Vagina (tissue), 2 donors: ENCODE measurements at regions not wholly inside any gene's neighbourhood (a gene's known extent, or its start where the extent isn't known, plus 50 kb on each side); places are given as distances from the start of the nearest gene placed in this dataset.

Source experiments
- CTCF ChIP-seq, 3 experiments: fragments of 450-650 bp in 2 of 3; fragments of 200-600 bp in 1 of 3; sonication (generic) in 1 of 3; IDR thresholded peaks; one replicate each; pipeline ENCODE4 v1.5.1; 2017 to 2019; ENCODE audit warnings: antibody characterized with exemption in 3 of 3, mild to moderate bottlenecking in 2 of 3, moderate library complexity in 2 of 3
- POLR2A ChIP-seq, 2 donors: fragments of 450-650 bp; IDR thresholded peaks; one replicate each; pipeline ENCODE4 v1.6.1; 2017; ENCODE audit warnings: antibody characterized with exemption in 2 of 2, mild to moderate bottlenecking in 2 of 2, moderate library complexity in 2 of 2
- POLR2AphosphoS5 ChIP-seq, 2 donors: sonication (generic); formaldehyde crosslinking; IDR thresholded peaks; one replicate each; pipeline ENCODE4 v1.9.0; 2017; ENCODE audit warnings: antibody characterized with exemption in 2 of 2, mild to moderate bottlenecking in 2 of 2, low read depth in 1 of 2; ENCODE audit not compliant: insufficient read depth in 1 of 2

- TF ChIP-seq POLR2A (IDR thresholded peaks at IDR 0.05) (no peak), POLR2AphosphoS5 (IDR thresholded peaks at IDR 0.05; ENCODE audit: insufficient read depth in 1 of 2, low read depth in 1 of 2) (no peak), CTCF (IDR thresholded peaks at IDR 0.05) (no peak)
Observed at GRCh38 chr20:23231561-23232218, 118.9 kb upstream of the NXT1 start.
